ENCODE measurements at regions not wholly inside any gene's neighbourhood (a gene's known extent, or its start where the extent isn't known, plus 50 kb on each side); places are given as distances from the start of the nearest gene placed in this dataset.

DNA sequence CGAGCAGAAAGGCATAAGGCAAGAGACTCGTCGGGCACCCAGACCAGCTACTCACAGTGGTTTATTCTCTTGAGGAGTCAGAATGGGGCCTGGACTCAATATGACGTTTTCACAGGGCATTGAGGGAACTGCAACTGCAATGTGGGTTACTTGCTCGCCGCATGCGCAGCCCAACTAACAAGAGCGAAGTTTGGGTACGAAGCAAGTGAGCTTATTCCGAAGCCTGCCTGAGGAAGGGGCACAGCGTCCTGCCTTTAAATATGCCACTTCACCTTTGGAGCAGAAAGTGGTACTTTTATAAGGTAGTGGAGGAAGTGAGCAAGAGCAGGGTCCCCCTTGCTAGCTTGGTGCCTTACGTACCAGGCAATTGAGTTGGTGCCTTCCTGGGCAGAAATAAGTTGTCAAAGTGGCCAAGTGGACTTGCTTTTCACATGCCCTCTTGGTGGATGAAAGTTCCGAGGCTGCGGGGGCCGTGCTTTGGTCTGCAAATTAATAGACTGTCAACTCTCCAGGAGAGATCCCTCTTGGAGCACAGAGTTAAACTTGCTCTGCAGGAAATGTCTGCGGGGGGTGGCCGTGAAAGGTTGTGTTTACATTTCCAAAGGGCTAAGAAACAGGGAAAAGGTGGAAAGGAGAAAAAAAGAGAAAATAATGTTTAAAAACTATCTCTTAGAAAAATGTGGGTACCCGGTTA is 480.4 kb downstream of the TRIML1 start:
- DNase-seq (ENCODE audit: low spot score) = no peak
- TF ChIP-seq, protein P1, sequence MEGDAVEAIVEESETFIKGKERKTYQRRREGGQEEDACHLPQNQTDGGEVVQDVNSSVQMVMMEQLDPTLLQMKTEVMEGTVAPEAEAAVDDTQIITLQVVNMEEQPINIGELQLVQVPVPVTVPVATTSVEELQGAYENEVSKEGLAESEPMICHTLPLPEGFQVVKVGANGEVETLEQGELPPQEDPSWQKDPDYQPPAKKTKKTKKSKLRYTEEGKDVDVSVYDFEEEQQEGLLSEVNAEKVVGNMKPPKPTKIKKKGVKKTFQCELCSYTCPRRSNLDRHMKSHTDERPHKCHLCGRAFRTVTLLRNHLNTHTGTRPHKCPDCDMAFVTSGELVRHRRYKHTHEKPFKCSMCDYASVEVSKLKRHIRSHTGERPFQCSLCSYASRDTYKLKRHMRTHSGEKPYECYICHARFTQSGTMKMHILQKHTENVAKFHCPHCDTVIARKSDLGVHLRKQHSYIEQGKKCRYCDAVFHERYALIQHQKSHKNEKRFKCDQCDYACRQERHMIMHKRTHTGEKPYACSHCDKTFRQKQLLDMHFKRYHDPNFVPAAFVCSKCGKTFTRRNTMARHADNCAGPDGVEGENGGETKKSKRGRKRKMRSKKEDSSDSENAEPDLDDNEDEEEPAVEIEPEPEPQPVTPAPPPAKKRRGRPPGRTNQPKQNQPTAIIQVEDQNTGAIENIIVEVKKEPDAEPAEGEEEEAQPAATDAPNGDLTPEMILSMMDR (IDR thresholded peaks at IDR 0.05; ENCODE audit: extremely low read depth, missing control alignments) = no peak

DNA sequence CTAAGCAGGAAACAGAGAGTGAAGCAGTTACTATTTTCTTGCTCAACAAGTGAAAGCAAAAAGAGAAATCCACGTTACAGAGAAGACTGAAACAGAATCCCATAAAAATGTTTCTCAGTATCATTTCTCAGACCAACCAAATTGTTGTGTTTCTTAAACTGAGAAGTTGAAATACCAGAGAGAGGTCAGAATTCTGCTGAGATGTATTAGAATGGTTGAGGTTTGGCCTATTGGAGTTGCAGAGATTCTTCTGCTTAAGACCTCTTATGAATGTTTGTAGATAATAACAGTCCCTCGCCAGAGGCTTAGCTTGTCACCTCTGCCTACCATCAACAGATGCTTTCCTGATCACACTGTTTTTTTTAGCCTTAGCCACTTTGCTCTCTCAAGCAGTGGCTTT is 481.4 kb downstream of the TRIML1 start:
- TF ChIP-seq, protein P1 (IDR thresholded peaks at IDR 0.05; ENCODE audit: extremely low read depth, missing control alignments) = no peak
- DNase-seq (ENCODE audit: low spot score) = no peak

DNA sequence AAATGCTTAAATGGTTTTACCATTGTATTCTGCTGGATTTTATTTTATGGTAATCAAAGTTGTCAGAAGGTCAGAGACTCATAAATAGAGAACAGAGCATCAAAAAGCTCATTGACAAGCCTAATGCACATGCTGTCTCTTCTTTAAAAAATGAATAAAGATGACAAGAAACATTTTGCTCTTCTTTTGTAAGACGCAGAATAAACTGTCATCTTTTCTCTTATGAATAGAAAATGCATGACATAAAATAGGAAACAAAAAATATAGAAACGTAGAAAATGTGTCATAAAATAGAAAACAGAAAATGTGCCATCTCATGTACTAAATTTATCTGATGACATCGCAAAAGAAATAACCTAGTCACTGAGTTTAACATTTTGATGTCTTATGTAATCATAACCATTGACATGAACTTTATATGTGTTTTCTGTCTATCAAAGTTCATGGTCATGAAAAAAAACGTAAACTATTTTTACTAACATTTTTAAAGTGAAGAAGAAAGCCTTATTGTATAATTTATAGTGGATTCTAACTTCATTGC is 484.1 kb downstream of the TRIML1 start:
- TF ChIP-seq, protein P1 (IDR thresholded peaks at IDR 0.05; ENCODE audit: extremely low read depth, missing control alignments) = no peak
- no peak for DNase-seq (ENCODE audit: low spot score)

DNA sequence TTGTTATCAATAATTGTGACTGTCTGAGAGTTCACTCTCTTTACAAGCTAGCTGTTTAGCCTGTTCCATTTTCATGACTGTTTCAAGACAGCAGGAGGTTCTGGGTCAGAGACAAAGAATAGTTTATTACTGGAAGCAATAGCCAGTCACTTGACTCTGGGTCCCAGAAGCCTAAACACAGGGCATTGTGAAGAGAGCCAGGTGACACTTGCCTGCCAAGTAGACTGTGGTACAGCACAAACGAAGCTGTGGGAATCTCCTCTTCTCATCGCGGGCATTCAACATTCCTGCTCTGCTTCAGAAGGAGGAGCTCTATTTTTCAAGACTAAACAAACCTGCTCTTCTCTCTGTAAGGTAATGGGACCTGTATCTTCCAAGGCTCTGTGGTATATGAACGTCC is 485.1 kb downstream of the TRIML1 start:
- TF ChIP-seq, protein P1 (IDR thresholded peaks at IDR 0.05; ENCODE audit: extremely low read depth, missing control alignments) = no peak
- DNase-seq (ENCODE audit: low spot score) = no peak

DNA sequence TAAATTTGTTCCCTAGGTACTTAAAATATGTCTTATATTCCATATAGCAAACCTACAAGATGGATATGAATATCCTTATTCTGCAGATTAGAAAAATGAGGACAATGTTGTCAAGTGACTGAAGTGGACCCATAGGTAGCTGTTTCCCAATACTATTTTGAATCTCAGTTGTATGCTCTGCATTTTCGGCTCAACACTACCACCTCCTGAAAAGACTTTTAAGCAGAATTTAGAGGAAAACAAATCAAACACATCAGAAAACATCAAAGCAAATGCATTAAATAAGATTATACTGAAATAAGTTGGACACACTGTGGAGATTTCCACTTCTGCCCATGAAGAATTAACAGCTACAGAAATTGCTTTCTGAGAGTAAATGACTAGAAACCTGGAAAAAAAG is 488.7 kb downstream of the TRIML1 start:
- DNase-seq (ENCODE audit: low spot score) = no peak
- TF ChIP-seq, protein P1 (IDR thresholded peaks at IDR 0.05; ENCODE audit: extremely low read depth, missing control alignments) = no peak

DNA sequence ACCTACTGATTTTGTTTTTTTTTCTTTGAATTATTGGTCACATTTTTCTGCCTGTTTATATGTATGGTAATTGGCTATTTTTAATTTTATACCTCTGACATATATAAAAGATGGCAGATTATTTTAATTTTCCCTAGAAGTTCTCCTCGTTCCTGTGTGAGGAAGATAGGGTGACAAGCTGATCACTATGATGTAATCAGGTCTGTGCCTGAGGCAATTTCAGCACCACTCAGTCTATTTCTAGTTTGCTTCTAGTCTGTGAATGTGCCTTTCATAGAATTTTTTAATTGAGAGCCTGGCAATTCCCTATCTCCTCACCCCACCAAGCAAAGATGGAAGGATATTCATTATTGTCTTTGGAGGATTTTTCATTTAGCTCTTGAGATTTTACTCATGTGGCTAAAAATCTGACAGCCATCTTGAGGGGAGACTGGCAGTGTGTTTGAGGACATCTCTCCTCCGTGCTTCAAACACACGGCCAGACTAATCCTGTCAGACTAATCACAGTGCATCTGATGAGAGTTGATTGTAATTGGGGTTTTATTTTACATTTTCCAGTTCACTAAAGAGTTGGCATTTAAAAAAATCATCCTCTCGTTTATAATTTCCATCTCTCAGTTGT is 500.3 kb downstream of the TRIML1 start:
- TF ChIP-seq, protein P1 (IDR thresholded peaks at IDR 0.05; ENCODE audit: extremely low read depth, missing control alignments) = no peak
- no peak for DNase-seq (ENCODE audit: low spot score)

DNA sequence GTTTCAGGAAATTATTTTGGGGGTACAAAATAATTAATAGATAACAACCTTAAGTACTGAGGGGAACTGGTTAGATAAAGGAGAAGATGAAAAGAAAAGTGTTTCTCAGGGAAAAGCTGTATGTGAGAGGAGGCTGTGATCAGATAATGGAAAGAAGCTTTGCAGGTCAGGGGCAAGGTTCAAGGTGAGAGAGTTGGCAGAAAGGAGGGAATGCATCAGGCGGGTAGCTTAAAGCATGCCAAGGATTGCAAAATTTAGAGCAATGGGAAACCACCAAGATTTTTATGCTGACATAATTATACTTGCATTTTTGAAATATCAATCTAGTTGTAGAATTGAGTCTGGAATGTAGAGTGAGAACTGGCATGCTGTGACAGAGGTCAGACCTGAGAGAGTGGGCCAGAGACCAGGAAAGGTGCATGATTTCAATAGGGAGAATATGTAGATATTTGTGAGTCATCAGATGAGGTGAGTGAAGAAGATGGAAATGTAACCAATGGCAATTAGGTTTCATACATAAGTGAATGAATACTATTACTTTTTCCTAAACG is 508.7 kb downstream of the TRIML1 start:
- DNase-seq (ENCODE audit: low spot score) = no peak
- TF ChIP-seq, protein P1 (IDR thresholded peaks at IDR 0.05; ENCODE audit: extremely low read depth, missing control alignments) = no peak
